Left ventricle myocardium inferior (tissue), 1 donor: ENCODE measurements at regions not wholly inside any gene's neighbourhood (a gene's known extent, or its start where the extent isn't known, plus 50 kb on each side); places are given as distances from the start of the nearest gene placed in this dataset.

ENCODE experiments used
- DNase-seq: peaks from one replicate; pipeline ENCODE4 v3.0.0-alpha.2; 2020
- H3K27ac ChIP-seq: fragments of 200-600 bp; replicated peaks from 2 replicates; pipeline ENCODE4 v1.8.0; 2021
- H3K27me3 ChIP-seq: fragments of 200-600 bp; 2 replicates; pipeline ENCODE4 v1.8.0; 2021; ENCODE audit warnings: low read depth
- H3K36me3 ChIP-seq: fragments of 200-600 bp; 2 replicates; pipeline ENCODE4 v1.8.0; 2021
- H3K4me1 ChIP-seq: fragments of 200-600 bp; 2 replicates; pipeline ENCODE4 v1.8.0; 2021
- H3K4me3 ChIP-seq: fragments of 200-600 bp; 2 replicates; pipeline ENCODE4 v1.8.0; 2021; ENCODE audit warnings: mild to moderate bottlenecking, moderate library complexity
- H3K9me3 ChIP-seq: fragments of 200-600 bp; replicated peaks from 2 replicates; pipeline ENCODE4 v1.8.0; 2021
- intact Hi-C: fragments of 100-400 bp; cut with micrococcal nuclease; formaldehyde crosslinking; loops from one replicate; pipeline ENCODE4 v1.11.0; 2022
- TF ChIP-seq, protein P1 (sequence below): fragments of 200-600 bp; IDR thresholded peaks from 2 replicates; pipeline ENCODE4 v1.8.0; 2021; ENCODE audit warnings: antibody characterized with exemption, mild to moderate bottlenecking, borderline replicate concordance
- donor health status: DM: no; HTN: yes; CAD: no; lungs with severe emphysema.

DNA sequence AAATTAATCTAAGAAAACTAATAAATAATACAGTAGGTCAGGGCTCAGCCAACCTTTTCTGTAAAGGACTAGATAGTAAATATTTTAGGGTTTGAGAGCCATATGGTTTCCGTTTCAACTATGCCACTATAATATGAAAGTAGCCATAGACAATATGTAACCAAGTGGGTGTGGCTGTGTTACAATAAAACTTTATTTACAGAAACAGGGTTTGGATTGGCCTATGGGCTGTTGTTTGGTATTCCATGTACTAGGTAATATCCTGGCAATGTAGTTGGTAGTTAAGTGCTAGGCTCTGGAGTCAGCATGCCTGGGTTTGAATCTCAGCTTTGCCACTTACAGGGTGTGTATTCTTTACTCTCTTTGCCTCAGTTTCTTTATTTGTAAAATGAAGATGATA lies 156.5 kb upstream of the RPH3A start:
- Histone ChIP-seq H3K9me3 (peaks cover 7% of the 10 kb centered on the region), H3K27me3 (peaks cover 91% of the 10 kb centered on the region), H3K4me1 (no peaks in the 10 kb centered on the region), H3K27ac (no peak overlapping the region), H3K36me3 (no peaks in the 10 kb centered on the region), H3K4me3 (no peak overlapping the region)
- intact Hi-C loops: no loop called here
- no peak for DNase-seq
- TF ChIP-seq, protein P1, sequence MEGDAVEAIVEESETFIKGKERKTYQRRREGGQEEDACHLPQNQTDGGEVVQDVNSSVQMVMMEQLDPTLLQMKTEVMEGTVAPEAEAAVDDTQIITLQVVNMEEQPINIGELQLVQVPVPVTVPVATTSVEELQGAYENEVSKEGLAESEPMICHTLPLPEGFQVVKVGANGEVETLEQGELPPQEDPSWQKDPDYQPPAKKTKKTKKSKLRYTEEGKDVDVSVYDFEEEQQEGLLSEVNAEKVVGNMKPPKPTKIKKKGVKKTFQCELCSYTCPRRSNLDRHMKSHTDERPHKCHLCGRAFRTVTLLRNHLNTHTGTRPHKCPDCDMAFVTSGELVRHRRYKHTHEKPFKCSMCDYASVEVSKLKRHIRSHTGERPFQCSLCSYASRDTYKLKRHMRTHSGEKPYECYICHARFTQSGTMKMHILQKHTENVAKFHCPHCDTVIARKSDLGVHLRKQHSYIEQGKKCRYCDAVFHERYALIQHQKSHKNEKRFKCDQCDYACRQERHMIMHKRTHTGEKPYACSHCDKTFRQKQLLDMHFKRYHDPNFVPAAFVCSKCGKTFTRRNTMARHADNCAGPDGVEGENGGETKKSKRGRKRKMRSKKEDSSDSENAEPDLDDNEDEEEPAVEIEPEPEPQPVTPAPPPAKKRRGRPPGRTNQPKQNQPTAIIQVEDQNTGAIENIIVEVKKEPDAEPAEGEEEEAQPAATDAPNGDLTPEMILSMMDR: no peak

DNA sequence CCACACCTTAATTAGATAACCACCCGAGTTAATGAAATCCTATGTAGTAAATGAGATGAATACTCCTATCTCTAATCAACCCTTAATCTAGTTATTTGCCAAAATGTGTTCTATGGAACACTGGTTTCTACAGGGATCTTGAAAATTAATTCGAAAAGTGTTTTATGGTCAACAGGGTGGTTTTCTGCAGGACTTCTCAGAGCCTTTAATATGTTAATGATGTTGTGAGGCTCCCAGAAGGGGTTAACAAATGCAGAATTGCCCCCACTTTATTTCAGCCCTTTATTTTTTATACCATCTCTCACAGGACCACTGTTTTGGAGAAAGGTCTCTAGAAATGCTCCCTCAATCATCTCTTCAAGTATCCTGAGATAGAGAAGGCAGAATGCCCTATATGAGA lies 153.1 kb upstream of the RPH3A start:
- TF ChIP-seq, protein P1: no peak
- Histone ChIP-seq H3K9me3 (peaks cover 7% of the 10 kb centered on the region), H3K27me3 (peaks cover 93% of the 10 kb centered on the region), H3K4me1 (no peaks in the 10 kb centered on the region), H3K4me3 (no peak overlapping the region), H3K27ac (no peak overlapping the region), H3K36me3 (no peaks in the 10 kb centered on the region)
- DNase-seq: no peak
- intact Hi-C loops: no loop called here

DNA sequence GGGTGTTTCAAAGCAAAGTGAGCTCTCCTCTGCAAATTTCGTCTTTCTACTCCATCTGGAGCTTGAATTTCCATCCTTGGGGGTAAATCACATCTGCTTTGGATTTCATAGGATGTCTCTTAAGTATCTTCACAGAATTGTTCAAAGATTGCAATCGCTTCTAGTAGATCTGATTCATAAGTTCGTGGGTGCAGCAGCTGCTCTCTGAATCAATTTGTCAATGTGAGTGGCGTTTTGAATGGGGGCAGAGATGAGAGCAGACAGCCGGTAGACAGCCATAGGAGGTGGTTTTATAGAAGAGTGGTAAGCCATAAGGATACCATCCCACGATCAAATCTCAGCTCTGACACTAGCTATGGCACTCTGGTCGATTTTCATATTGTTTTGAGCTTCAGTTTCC lies 146.0 kb upstream of the RPH3A start:
- Histone ChIP-seq H3K9me3 (peaks cover 15% of the 10 kb centered on the region), H3K4me3 (no peak overlapping the region), H3K36me3 (no peaks in the 10 kb centered on the region), H3K4me1 (no peaks in the 10 kb centered on the region), H3K27me3 (peaks cover 51% of the 10 kb centered on the region), H3K27ac (no peak overlapping the region)
- TF ChIP-seq, protein P1: no peak
- intact Hi-C loops: no loop called here
- no peak for DNase-seq

DNA sequence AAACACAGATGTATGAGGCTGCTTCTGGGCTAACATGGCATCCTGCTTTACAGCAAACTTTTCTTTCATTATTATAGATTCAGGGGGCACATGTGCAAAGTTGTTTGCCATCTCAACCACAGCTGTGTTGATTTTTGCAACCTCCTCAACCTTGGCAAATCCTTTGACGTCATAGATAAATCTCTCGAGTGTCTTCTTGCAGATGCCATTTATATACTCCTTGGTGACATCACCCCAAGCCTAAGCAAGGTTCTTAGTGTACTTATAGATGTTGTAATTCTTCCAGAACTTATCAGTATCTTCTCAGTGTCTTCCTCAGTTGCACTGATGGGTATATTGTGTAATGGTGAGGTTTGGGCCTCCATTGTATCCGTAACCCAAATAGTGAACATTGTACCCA lies 135.4 kb upstream of the RPH3A start:
- Histone ChIP-seq H3K9me3 (peaks cover 5% of the 10 kb centered on the region), H3K36me3 (no peaks in the 10 kb centered on the region), H3K27ac (no peak overlapping the region), H3K4me1 (no peaks in the 10 kb centered on the region), H3K4me3 (no peak overlapping the region), H3K27me3 (peaks cover 26% of the 10 kb centered on the region)
- intact Hi-C loops: no loop called here
- TF ChIP-seq, protein P1: no peak
- DNase-seq: no peak

DNA sequence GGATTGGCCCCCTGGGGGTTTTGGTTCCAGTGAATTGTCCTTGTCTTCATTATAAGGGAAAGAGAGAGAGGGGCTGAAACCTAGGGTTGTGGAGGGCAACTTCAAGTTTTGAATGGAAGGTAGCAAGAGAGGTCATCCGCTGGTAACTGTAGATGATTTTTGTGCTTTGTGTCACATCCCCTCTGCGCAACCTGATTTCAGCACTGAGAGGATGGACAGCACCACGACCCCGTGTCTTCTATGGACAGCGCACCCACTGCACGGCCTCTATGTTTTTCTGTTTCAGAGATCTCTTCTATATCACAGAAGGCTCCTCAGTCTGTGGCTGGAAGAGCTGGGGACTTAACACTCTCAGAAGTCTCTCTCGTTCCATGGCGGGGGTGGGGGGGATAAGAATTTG lies 127.0 kb upstream of the RPH3A start:
- Histone ChIP-seq H3K9me3 (no peaks in the 10 kb centered on the region), H3K4me3 (no peak overlapping the region), H3K4me1 (no peaks in the 10 kb centered on the region), H3K36me3 (no peaks in the 10 kb centered on the region), H3K27ac (no peak overlapping the region), H3K27me3 (peaks cover 80% of the 10 kb centered on the region)
- TF ChIP-seq, protein P1: no peak
- DNase-seq: no peak
- intact Hi-C loops: no loop called here

DNA sequence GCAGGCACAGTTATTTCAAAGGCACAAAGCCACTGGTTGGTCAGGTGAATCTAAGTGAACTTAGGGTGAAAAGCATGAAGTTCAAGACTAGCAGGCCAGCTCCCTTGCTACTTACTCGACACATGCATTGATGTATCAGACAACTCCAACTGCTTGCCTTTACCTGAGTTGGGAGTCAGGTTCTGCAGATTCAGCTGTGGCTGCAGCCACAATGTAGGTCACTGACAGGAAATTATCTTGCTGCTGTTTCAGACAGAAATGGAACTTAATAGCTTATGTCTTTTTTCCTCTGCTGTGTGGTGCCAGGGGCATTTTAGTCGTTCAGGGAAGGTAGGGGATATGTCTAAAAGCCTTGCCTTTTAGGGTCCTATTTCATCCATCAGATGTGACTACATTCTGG lies 125.6 kb upstream of the RPH3A start:
- peaks cover 70% of the 10 kb centered on the region for H3K27me3 ChIP-seq
- no peaks in the 10 kb centered on the region for H3K4me1 ChIP-seq
- H3K4me3 ChIP-seq: no peak overlapping the region
- H3K9me3 ChIP-seq: no peaks in the 10 kb centered on the region
- DNase-seq: no peak
- no peak overlapping the region for H3K27ac ChIP-seq
- intact Hi-C loops: no loop called here
- TF ChIP-seq, protein P1: no peak
- H3K36me3 ChIP-seq: no peaks in the 10 kb centered on the region
